ENCODE measurements at regions not wholly inside any gene's neighbourhood (a gene's known extent, or its start where the extent isn't known, plus 50 kb on each side); places are given as distances from the start of the nearest gene placed in this dataset.

DNA sequence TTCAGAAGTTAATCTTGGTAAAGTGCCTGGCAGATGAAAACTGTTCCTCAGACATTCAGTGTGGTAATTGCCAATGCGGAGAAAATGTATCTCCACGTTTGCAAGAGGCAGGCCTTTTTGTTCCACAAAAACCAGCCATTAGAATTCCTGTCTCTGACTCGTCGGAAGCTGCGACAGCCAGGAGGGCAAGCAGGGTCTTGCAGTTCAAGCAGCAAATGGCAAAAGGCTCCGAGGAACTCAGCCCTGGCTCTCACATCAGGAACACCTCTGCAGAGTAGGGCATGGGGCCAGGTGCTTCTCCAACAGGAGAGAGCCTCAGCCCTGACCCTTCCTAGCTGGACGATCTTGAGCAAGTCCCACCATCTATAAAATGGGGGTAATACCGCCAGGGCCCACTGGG, 69.0 kb upstream of the CPLX2 start:
- Histone ChIP-seq H3K27ac (no peak overlapping the region), H3K4me3 (no peak overlapping the region), H3K9me3 (no peaks in the 10 kb centered on the region), H3K27me3 (peaks cover 0 to 12% of the 10 kb centered on the region in 2 donors), H3K36me3 (no peaks in the 10 kb centered on the region), H3K4me1 (peaks cover 0 to under 1% (median 0%) of the 10 kb centered on the region in 4 donors)
- WGBS (ENCODE audit: insufficient coverage, low coverage, low lambda C conversion rate, missing lambda C conversion rate), result 38% methylated on average over 4 of the region's 8 CpGs
- no peak for TF ChIP-seq POLR2A (IDR thresholded peaks at IDR 0.05)
- TF ChIP-seq, protein P1, sequence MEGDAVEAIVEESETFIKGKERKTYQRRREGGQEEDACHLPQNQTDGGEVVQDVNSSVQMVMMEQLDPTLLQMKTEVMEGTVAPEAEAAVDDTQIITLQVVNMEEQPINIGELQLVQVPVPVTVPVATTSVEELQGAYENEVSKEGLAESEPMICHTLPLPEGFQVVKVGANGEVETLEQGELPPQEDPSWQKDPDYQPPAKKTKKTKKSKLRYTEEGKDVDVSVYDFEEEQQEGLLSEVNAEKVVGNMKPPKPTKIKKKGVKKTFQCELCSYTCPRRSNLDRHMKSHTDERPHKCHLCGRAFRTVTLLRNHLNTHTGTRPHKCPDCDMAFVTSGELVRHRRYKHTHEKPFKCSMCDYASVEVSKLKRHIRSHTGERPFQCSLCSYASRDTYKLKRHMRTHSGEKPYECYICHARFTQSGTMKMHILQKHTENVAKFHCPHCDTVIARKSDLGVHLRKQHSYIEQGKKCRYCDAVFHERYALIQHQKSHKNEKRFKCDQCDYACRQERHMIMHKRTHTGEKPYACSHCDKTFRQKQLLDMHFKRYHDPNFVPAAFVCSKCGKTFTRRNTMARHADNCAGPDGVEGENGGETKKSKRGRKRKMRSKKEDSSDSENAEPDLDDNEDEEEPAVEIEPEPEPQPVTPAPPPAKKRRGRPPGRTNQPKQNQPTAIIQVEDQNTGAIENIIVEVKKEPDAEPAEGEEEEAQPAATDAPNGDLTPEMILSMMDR (IDR thresholded peaks at IDR 0.05), result no peak
- intact Hi-C loops (cut with DNase I), result no loop called here
- DNase-seq (no peak), ATAC-seq (no peak)

DNA sequence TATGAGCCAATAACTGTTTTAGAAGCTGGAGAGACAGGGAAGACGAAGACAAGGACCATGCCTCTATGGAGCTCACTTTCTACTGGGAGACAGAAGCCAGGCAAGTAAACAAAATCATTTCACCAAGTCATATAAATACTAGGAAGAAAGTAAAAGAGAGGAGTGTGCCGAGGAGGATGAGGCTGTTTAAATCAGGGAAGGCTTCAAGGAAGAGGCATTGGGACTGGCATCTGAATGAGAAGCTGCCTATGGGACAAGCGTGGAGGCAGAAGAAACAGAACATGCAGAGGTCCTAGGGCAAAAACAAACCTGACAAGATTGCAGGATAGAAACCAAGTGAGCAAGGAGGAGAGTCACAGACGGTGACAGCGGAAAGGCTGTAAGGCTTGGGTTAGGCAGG, 68.1 kb upstream of the CPLX2 start:
- Histone ChIP-seq H3K27ac (no peak overlapping the region), H3K36me3 (no peaks in the 10 kb centered on the region), H3K4me1 (no peaks in the 10 kb centered on the region), H3K9me3 (no peaks in the 10 kb centered on the region), H3K27me3 (peaks cover 0 to 11% of the 10 kb centered on the region in 2 donors), H3K4me3 (no peak overlapping the region)
- intact Hi-C loops (cut with DNase I), result no loop called here
- no peak for TF ChIP-seq POLR2A (IDR thresholded peaks at IDR 0.05)
- TF ChIP-seq, protein P1 (IDR thresholded peaks at IDR 0.05), result no peak
- no peak for DNase-seq
- WGBS (ENCODE audit: insufficient coverage, low coverage, low lambda C conversion rate, missing lambda C conversion rate), result 53% methylated on average over 5 of the region's 5 CpGs
- no peak for ATAC-seq

DNA sequence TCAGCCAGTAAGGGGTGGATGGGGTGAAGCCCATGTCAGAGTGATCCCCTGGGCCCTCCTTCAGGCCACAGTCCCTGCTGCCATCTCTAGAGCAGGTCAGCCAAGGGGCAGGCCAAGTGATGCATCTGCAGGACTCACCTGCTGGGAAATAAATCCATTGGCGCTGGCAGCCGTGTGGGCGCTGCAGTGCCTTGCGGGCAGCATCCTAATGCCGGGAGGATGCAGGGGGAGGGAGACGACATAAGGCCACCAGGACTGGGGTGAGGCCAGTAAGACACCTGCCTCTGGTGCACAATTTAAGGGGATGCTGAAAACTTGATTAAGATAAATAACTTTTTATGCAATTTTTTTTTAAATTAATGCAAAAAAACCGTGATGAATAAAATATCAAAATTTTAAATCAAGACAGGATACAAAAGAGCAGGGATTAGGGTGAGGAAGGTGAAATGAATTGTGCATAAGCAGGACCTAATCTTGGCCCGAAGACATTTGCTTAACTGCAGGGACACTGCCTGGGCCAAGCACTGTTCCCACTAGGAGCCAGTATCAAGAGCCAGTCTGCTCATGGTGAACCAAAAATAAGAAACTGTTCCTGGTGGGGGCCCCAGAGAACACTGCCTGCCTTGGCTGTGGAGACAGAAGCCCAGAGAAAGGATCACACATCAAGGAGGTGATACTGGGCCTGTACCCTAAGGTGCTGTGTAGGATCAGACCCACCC, 67.5 kb upstream of the CPLX2 start:
- H3K4me1 ChIP-seq, result no peaks in the 10 kb centered on the region
- DNase-seq, result no peak
- peaks cover 0 to 9% of the 10 kb centered on the region in 2 donors for H3K27me3 ChIP-seq
- no peaks in the 10 kb centered on the region for H3K9me3 ChIP-seq
- no peak overlapping the region for H3K27ac ChIP-seq
- TF ChIP-seq, protein P1 (IDR thresholded peaks at IDR 0.05), result no peak
- TF ChIP-seq POLR2A (IDR thresholded peaks at IDR 0.05), result no peak
- no peak overlapping the region for H3K4me3 ChIP-seq
- 44% methylated on average over 8 of the region's 8 CpGs for WGBS (ENCODE audit: insufficient coverage, low coverage, low lambda C conversion rate, missing lambda C conversion rate)
- no peak for ATAC-seq
- intact Hi-C loops (cut with DNase I), result no loop called here
- no peaks in the 10 kb centered on the region for H3K36me3 ChIP-seq

DNA sequence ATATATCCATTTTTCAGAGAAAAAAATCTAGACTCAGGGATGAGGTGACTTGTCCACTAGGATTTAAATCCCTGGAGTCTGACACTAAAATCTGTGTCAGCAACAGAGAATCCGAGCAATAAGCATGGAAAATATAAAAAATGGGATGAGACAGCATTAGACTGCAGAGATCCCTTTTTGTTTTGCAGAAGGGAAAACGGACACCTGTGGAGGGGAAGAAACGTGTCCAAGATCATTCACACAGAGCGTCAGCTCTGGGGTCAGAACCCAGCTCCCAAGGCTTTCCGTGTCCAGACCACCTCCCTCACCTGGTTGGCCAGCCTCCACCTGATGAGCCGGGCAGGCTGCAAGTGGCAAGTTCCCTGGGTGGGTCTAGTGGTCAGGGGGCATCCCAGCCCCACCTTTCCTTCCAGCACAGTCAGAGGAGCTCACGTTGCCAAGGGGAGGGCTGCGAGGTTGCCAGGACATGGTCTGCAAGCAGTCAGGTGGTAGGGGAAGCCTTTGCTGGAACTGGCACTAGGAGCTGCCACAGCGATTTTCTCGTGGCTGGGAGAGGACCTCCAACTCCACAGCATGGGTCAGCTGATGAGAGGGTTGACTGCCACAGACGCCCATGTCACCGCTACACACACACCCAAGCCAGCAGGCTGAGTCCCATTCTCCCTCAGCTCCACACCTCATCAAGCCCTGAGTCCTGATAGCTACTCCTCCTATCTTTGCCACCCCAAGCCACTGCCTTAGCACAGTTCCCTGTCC, 65.9 kb upstream of the CPLX2 start:
- WGBS (ENCODE audit: insufficient coverage, low coverage, low lambda C conversion rate, missing lambda C conversion rate), result 58% methylated on average over 6 of the region's 12 CpGs
- TF ChIP-seq POLR2A (IDR thresholded peaks at IDR 0.05), result no peak
- TF ChIP-seq, protein P1 (IDR thresholded peaks at IDR 0.05), result no peak
- no peak overlapping the region for H3K4me3 ChIP-seq
- no peaks in the 10 kb centered on the region for H3K9me3 ChIP-seq
- intact Hi-C loops (cut with DNase I), result no loop called here
- ATAC-seq, result no peak
- H3K27ac ChIP-seq, result no peak overlapping the region
- no peaks in the 10 kb centered on the region for H3K36me3 ChIP-seq
- H3K4me1 ChIP-seq, result no peaks in the 10 kb centered on the region
- no peaks in the 10 kb centered on the region for H3K27me3 ChIP-seq
- no peak for DNase-seq

Measured in right lobe of liver (tissue), 6 donors.